ENCODE measurements at regions not wholly inside any gene's neighbourhood (a gene's known extent, or its start where the extent isn't known, plus 50 kb on each side); places are given as distances from the start of the nearest gene placed in this dataset.

- TF ChIP-seq CTCF (IDR thresholded peaks at IDR 0.05; ENCODE audit: insufficient read depth, low read length) = no peak
- DNase-seq (ENCODE audit: low read depth) = no peak
- no peak overlapping the region for H3K4me3 ChIP-seq (ENCODE audit: low read depth, low read length)
Measured at GRCh38 chr1:59011663-59012062, 227.8 kb upstream of the JUN start.

DNA sequence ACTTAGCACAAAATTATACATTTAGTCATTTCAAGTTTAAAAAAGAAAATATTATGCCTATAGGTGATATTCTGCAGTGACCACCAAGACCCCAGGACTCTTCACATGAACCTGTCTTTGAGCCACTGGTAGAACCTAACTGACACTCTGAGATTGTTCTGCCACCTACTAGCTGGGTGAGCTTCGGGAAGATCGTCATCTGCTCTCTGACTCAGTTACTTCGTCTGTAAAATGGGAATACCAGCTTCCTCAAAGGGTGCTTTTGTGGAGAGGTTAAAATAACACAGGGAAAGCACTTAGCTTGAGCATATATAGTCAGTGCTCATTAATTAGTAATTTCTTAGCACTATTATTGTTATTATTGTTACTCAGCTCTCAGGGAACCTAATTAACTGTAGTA, 228.5 kb upstream of the JUN start:
- no peak for TF ChIP-seq CTCF (IDR thresholded peaks at IDR 0.05; ENCODE audit: insufficient read depth, low read length)
- H3K4me3 ChIP-seq (ENCODE audit: low read depth, low read length) = no peak overlapping the region
- DNase-seq (ENCODE audit: low read depth) = no peak

GRCh38 chr1:59013276-59013927, 229.6 kb upstream of the JUN start:
- H3K4me3 ChIP-seq (ENCODE audit: low read depth, low read length) = peak overlapping the region; percentile 28
- no peak for TF ChIP-seq CTCF (IDR thresholded peaks at IDR 0.05; ENCODE audit: insufficient read depth, low read length)
- DNase-seq (ENCODE audit: low read depth) = peak; percentile 71

DNA sequence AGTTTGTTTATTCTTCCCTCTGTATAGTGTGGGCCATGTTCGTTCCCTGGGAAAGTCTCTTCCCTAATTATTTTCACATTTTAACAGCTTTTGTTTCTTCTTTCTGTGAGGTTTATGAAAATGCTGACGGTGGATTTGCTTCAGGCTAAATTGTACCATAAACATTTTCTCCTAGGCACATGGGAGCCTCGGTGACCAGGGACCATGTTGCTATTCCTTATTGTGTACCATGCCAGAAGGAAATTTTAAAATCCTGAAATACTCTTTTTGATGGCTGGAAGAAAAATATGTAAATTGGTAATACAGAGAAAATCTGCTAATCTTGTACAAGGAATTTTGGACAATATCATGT, 230.1 kb upstream of the JUN start:
- TF ChIP-seq CTCF (IDR thresholded peaks at IDR 0.05; ENCODE audit: insufficient read depth, low read length) = no peak

GRCh38 chr1:59014827-59015226, 231.0 kb upstream of the JUN start:
- no peak overlapping the region for H3K4me3 ChIP-seq (ENCODE audit: low read depth, low read length)
- DNase-seq (ENCODE audit: low read depth) = no peak
- TF ChIP-seq CTCF (IDR thresholded peaks at IDR 0.05; ENCODE audit: insufficient read depth, low read length) = no peak

More for the DNA sequence above, 230.1 kb upstream of the JUN start:
- no peak overlapping the region for H3K4me3 ChIP-seq (ENCODE audit: low read depth, low read length)
- DNase-seq (ENCODE audit: low read depth) = no peak

DNA sequence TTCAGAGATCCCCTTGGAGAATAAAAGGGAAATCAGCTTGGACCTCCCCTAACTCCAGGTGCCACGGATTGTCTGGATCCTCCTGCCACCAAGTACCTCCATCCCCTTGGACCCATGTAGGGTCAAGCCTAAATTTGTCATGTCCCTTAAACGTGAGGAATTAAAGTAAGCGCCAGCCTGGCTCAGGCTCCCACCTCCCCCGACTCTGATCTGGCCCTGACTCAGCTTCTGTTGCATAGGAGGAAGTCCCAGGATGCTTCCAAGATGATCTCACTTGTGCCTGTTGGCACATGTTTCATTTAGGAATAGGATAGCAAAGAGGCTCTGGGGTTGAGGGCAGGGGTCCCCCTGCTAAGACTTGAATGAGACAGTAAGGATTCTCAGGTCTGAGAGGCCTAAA, 231.9 kb upstream of the JUN start:
- no peak overlapping the region for H3K4me3 ChIP-seq (ENCODE audit: low read depth, low read length)
- peak; percentile 66 for DNase-seq (ENCODE audit: low read depth)
- no peak for TF ChIP-seq CTCF (IDR thresholded peaks at IDR 0.05; ENCODE audit: insufficient read depth, low read length)

GRCh38 chr1:59016390-59016789, 232.5 kb upstream of the JUN start:
- TF ChIP-seq CTCF (IDR thresholded peaks at IDR 0.05; ENCODE audit: insufficient read depth, low read length) = no peak
- H3K4me3 ChIP-seq (ENCODE audit: low read depth, low read length) = no peak overlapping the region
- no peak for DNase-seq (ENCODE audit: low read depth)

Measured in fibroblast of the aortic adventitia (primary cell).